Eye (tissue), 1 donor: ENCODE measurements at regions not wholly inside any gene's neighbourhood (a gene's known extent, or its start where the extent isn't known, plus 50 kb on each side); places are given as distances from the start of the nearest gene placed in this dataset.
"Not testable (repeated sequence)": the region's sequence is repeated elsewhere in the genome, so short reads cannot be mapped to it uniquely, and the experiment has no call there.

Experiments
- DNase-seq: peaks from one replicate; pipeline ENCODE4 v3.0.0-alpha.2; 2015

DNA sequence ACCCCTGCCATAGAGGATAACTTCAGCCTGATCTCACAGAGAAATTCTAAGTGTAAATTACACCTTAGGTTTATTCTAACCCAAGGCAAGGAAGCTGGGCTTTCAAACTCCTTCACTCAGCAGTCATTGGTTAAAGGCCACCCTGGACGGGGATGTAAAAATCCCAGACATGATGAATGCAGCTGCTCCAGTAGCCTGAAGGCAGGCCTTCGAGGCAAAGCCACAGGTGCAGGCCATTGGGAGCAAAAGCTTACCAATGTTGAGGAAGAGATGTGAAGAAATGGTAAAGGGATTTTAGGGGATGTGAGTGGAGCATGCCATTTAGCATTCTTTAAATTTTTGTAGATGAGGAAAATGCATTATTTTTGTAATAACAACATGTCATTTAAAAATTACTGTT lies 514.4 kb downstream of the XYLT1 start:
- DNase-seq, result no peak

DNA sequence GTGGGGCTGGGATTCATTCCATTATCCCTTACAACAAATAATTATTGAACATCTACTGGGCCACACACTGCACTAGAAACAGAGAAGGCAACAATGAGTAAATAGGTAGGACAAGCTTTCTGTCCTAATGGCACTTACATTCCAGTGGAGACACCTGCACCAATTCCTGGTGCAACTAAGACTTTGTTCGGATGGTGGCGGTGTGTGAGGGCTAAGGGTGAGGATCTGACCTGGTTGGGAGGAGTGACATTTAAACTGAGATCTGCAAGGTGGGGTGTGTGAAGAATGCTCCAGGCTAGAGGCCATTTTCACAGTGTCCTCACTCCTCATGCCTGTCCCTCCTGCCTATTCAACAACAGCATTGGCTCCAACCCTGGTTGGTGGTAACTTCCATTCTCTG lies 510.0 kb downstream of the XYLT1 start:
- DNase-seq, result no peak

DNA sequence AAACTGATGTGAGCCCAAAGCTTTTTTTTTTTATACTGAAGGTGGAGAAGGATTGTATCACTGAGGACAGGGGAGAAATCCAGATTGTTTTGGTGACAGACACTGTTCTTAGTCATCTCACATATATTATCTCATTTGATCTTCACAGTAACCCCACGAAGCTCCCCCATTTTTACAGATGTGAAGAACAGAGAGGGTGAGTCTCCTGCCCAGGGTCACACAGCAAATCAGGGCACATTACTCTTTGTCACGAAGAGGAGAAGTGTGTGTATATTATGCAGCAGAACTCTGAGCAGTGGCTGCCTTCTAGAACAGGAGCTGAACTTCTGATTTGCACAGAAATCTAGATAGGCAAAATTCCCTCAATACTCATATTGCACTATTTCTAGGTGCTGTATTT lies 504.3 kb downstream of the XYLT1 start:
- no peak for DNase-seq

DNA sequence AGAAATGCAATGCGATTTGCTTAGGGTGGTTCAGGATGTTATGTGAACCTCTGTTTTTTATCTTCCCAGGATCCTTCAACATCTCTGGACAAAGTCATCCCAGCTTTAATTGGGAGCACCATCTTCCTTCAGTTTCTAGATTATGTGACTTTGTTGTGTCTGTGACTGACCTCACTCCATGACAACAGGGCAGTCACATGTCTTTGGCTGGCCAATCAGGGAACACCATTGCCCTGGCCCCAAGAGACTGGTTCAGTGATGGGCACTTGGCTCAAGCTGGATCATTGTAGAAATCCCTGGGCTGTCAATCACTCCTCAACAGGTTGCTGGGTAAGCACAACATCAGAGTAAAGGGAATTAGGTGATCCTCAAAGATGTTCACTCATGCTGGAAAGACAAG lies 499.7 kb downstream of the XYLT1 start:
- no peak for DNase-seq

DNA sequence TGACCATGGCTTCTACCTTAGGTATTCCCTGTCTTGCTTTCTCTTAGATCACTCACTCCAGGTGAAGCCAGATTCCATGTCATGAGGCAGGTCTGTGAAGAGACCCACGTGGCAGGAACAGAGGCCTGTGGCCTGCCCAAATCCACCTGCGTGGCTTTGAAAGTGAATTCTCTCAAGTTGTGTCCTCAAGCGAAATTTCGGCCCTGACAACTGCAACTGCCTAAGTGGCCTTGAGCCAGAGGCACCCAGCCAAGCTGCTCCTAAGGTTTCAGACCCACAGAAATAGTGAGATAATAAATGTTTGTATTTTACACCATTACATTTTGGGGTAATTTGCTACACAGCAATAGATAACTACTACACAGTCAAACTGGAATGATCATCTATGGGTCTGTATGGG lies 497.9 kb downstream of the XYLT1 start:
- no peak for DNase-seq

DNA sequence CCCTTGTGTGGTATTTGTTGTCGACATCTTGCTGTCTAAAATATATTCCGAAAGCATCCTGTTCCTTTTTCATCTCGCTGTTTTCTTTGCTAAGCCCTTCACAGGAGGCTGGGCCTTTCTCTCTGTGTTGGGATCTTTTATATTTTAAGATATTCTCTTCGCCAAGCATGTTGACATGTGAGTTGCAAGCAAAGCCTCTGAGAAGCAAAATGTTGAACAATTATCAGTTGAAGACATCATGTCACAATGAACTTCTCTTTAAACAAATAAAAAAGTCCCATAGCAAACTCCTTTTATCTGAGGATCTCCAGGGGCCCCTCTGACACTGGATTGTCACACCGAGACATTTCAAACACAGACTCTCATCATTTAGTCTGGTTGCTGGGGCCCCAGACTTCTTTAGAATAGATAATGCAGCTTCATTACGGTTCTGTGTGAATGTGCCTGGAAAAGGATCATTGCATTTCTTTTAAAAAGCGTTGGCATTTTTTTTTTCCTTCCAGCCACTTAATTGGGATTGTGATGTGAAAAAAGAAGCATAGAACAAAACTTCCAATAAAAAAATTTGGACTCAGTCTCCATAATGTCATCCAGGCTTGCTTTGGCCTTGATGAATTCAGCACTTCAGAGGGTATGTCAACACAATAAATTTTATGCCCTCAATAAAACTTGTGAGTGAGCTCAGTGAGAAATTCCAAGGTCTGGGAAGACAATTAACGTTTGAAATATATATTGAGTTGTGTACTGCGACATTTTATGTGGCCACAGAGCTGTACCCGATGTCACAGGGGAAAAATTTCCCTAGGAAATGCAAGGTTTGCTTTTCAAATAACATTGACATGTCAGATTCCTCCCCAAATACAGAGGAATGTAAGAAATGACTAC lies 496.8 kb downstream of the XYLT1 start:
- DNase-seq, result no peak

DNA sequence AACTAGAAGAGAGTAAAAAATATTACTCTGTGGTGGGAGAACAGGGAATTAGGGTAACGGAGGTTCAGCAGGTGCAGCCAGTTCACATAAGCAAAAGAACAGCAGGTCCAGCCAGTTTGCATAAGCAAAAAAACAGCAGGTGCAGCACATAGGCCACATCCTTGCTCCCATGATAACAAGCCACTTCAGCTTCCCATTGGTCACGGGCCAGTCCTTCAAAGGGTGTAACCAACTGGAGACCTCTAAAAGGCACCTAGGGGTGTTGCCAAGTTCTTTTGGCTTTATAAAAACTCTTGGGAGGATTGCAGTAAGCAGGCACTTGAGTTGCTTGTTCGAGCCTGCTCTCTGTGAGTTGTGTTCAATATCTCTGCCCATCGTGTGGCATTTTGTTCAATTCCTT lies 488.1 kb downstream of the XYLT1 start:
- DNase-seq, result no peak

DNA sequence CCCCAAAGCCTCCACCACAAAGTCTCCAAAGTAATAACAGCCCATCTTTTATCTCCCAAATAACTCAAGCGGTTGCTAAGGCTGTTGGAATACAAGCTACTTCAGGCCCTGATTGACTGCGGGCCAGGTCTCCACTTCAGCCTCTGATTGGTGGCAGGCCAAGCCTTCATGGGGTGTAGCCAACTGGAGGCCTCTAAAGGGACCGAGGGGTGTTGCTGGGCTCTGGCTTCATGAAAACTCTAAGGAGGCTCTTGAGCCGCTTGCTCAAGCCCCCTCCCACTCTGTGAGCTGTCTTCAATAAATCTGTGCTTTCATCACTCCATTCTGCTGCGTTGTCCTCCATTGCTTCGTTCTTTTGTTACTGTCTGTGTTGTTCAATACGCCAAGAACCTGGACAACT lies 487.2 kb downstream of the XYLT1 start:
- no peak for DNase-seq

DNA sequence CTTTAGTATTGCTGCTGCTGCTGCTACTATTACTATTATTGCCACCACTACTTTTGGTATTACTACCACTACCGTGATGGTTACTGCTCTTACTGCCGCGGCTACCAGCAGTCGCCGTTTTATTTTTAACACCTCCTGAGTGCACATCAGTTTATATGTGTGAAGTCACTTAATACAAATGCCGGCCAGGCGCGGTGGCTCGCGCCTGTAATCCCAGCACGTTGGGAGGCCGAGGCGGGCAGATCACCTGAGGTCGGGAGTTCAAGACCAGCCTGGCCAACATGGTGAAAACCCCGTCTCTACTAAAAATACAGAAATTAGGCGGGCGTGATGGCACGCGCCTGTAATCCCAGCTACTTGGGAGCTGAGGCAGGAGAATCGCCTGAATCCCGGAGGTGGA lies 486.7 kb downstream of the XYLT1 start:
- DNase-seq, result not testable (repeated sequence)

DNA sequence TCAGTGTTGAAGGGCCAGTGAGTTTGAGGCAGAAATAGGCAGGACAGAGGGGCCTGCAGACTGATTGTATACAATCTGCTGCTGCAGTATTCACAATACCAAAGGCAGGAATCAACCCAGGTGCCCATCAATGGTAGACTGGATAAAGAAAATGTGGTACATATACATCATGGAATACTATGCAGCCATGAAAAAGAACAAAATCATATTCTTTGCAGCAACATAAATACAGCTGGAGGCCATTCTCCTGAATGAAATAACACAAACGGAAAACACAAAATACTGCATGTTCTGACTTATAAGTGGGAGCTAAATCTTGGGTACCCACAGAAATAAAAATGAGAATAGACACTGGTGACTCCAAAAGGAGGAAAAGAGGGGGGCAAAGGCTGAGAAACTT lies 485.1 kb downstream of the XYLT1 start:
- DNase-seq, result no peak

DNA sequence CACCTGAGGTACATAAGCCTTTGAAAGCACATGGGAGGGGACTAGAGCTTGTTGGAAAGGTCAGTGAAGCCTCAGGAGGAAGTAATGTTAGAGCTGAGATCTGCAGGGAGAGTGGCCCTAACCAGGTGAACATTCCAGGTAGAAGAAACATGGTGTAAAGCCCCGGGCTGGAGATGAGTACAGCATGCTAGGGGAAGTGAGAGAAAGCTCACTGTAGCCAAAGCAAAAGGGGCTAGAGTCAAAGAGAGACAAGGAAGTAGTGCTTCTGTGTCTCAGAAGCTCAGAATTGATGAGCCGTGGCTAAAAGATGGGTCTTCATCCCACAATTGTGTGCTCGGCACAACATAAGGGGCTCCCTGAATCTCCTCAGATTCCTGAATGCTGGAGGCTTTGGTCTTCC lies 481.8 kb downstream of the XYLT1 start:
- DNase-seq, result no peak

DNA sequence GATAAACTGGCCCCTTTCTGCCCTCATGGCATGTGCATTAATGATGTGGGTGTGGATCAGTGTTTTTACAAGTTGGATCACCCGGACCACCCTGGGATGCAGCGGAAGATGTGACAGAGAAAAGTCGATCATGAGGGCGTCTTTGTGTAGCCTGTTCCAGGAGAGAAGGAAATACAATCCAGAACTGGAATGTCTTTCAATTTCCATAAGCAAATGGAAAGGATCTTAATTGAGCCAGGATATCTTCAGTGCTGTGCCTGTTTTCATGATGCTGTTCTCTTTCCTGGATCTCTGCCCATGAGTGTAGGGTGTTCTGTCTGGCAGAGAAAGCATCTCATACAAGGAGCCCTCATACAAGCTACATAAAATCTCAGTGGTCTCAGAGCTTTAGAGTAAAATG lies 481.4 kb downstream of the XYLT1 start:
- DNase-seq, result no peak

DNA sequence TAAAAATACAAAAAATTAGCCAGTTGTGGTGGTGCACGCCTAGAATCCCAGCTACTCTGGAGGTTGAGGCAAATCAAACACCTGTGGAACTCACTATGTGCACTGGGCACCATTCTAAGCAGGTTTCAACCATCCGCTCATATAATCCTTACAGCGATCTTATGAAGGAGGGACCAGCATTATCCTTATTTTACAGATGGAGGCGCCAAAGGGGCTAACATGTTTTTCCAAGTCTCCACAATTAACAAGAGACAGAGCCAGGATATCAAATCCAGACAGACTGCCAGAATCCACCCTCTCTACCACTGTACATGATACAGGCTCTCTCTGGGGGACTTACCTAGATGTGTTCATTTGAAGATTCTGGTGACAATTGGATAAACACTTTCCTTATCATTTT lies 479.0 kb downstream of the XYLT1 start:
- no peak for DNase-seq

DNA sequence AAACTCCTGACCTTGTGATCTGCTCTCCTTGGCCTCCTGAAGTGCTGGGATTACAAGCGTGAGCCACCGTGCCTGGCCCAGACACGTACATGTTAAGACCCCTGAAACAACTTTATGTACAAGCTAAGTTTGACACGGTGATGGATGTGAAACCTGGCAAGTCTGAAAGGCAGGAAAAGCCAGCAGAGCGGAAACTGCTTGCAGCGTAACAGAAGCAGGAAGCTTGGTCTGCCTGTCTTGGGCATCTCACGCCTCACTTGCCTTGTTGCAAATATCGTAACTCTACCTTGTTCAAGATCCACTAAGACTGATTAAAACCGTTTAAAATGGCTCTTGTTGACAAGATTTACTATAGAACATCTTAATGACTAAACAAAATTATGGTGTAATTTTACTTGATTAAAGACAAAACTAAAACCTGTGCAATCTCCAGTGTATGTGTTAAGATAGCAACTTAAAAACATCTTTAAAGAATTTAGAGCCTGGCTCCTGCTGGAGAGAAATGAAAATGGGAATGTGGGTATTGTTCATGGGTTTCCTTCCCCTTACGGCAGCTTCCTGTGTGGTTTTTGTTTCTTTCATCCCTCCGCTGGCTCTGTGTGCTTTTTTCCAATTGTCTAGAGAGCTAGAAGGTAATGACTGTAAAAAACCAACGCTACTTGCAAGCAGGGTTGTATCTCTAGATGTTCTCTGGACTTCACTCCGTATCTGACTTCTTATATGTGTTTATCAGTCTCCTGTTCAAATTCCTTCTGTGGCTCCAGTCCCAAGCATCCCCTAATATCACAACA lies 477.6 kb downstream of the XYLT1 start:
- peak; percentile 64 for DNase-seq

DNA sequence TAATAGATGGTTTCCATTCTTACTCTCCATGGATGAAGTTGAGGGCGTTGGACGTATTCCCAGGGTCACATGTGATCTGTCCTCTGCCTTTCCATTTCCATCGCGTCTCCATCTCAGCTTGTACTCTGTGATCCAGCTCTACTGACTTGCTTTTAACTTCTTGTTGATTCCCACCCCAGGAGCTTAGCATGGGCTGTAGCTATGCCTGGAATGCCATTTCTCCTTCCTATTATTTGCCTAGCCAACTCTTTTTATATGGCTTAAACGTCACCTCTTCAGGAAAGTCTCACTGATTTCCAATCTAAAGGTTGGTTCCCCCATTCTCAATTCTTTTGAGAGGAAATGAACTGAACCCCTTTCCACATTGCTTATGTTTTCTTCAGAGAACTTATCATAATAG lies 475.9 kb downstream of the XYLT1 start:
- no peak for DNase-seq

DNA sequence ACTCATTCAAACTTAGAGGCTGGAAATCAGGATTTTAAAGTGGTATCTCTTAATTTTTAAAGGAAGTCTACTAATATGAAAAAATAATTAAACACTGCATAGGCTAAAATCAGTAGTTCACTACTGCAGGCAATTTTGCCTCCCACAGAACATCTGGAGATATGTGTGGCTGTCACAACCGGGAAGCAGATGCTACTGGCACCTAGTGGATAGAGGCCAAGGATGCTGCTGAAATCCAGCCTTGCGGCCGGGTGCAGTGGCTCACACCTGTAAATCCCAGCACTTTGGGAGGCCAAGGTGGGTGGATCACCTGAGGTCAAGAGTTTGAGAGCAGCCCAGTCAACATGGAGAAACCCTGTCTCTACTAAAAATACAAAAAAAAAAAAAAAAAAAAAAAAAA lies 473.9 kb downstream of the XYLT1 start:
- DNase-seq, result no peak

DNA sequence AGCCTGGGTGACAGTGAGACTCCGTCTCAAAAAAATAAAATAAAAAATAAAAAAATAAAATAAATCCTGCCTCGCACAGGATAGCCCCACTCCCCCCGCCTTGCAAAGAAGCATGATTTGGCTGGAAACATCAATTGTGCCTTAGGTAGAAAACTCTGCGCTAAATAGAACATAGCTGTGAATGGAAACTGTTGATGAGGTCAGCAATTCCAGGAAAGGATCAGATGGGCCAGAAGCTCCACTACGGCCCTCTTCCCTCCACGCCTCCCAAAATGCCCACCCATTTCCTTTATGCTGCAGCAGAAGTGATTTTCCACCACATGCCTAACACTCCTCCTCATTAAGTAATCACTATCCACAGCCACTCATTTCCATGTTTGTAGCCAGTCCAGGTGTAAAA lies 473.4 kb downstream of the XYLT1 start:
- DNase-seq, result no peak

DNA sequence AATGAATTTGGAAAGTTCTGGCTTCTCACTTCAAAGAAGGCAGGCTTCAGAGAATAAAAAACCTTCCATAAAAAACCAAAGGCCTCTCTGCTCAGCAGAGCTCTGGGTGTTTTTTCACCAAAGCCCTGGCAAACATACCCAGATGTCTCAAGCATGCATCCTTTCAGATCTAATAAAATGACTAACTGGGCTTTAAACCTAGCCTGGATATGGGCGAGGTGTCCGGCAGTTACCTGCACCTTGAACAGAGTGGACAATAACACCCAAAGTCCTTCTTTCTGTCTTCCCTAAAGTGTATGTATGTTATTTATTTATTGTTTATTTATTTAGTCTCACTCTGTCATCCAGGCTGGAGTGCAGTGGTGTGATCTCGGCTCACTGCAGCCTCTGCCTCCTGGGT lies 469.3 kb downstream of the XYLT1 start:
- no peak for DNase-seq

DNA sequence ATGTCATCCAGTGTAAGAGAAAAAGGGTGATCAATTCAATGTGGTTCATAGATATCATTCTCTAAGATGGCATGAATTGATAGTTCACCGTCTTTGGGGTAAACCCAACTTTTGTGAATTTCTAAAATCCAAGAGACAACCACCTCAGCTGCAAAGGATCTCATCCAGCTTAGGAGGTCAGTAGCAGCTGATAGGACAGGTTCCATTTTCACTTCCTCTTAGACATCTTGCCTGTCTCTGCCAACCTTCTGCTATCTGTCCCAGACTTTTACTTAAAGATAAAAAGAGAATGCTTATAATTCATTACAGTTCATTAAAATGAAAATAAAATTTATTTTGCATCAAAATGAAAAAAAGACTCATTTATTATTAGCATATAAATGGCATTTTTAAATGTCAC lies 468.2 kb downstream of the XYLT1 start:
- DNase-seq, result no peak

DNA sequence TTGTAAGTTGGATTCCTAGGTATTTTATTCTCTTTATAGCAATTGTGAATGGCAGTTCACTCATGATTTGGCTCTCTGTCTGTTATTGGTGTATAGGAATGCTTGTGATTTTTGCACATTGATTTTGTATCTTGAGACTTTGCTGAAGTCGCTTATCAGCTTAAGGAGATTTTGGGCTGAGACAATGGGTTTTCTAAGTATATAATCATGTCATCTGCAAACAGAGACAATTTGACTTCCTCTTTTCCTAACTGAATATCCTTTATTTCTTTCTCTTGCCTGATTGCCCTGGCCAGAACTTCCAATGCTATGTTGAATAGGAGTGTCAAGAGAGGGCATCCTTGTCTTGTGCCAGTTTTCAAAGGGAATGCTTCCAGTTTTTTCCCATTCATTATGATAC lies 464.8 kb downstream of the XYLT1 start:
- DNase-seq, result not testable (repeated sequence)

DNA sequence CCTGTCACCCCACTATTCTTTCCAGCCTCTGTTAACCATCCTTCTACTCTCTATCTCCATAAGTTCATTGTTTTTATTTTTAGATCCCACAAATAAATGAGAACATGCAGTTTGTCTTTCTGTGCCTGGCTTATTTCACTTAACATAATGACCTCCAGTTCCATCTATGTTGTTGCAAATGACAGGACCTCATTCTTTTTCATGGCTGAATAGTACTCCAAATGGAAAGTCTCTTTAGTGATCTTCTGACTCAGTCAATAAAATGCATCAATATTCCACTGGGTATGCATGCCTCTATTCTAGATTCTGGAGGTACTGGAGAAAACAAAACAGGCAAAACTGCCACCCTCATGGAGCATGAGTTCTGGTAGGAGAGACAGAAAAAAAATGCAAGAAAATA lies 459.0 kb downstream of the XYLT1 start:
- no peak for DNase-seq

DNA sequence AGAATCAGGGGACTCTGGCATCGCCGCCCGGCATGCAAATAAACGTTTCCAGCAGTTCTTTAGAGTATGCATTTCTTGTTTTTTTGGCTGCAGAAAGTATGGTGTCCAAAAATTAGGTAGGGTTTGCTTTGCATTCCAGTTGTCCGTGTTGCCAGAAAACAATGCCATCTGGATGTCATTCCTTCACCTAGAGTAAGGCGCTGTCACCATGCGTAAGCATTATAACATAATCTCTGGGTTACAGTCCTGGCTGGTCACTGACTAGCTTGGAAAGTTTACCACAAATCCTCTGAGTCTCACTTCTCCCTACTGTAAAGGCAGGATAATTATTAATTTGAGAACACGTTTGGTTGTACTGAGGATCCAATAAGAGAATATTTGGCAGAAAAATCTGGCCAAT lies 457.7 kb downstream of the XYLT1 start:
- DNase-seq, result no peak

DNA sequence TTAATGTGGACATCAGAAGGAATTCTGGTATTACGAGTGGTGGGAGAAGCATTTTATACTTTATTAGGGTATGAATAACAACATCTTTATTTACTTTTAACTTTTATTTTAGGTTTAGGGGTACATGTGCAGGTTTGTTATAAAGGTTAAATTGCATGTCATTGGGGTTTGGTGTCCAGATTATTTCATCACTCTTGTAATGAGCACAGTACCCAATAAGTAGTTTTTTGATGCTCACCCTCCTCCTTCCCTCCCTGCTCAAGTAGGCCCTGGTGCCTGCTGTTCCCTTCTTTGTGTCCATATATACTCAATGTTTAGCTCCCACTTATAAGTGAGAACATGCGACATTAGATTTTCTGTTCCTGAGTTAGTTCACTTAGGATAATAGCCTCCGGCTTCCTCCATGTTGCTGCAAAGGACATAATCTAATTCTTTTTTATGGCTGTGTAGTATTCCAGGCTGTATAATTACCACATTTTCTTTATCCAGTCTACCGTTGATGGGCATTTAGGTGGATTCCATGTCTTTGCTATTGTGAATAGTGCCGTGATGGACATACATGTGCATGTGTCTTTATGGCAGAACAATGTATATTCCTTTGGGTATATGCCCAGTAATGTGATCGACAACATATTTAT lies 456.2 kb downstream of the XYLT1 start:
- DNase-seq, result no peak

DNA sequence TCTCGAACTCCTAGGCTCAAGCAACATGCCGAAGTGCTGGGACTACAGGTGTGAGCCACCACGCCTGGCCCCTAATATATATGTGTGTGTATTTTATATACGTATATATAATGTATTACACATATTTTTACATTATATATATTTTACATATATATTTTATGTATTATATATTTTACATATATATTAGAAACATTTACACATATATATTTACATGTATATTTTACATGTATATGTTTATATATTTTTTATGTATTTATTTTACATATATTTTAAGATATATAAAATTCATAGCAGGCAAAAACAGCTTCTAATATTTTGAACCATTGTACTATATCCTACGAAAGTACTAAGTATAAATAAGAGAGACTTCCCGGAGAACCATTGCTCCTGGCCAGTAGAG lies 455.1 kb downstream of the XYLT1 start:
- no peak for DNase-seq
